Suprapubic skin (tissue), 3 donors: ENCODE measurements at regions not wholly inside any gene's neighbourhood (a gene's known extent, or its start where the extent isn't known, plus 50 kb on each side); places are given as distances from the start of the nearest gene placed in this dataset.

Experiments
- CTCF ChIP-seq, 2 donors: fragments of 200-600 bp in 1 of 2; fragments of 450-650 bp in 1 of 2; sonication (generic) in 1 of 2; IDR thresholded peaks; one replicate each; pipeline ENCODE4 v1.5.1; 2016 to 2019; ENCODE audit warnings: antibody characterized with exemption in 2 of 2, mild to moderate bottlenecking in 1 of 2, moderate library complexity in 1 of 2
- POLR2AphosphoS5 ChIP-seq, 3 donors: sonication (generic); formaldehyde crosslinking; IDR thresholded peaks; one replicate each; pipeline ENCODE4 v1.6.1; 2017; ENCODE audit warnings: antibody characterized with exemption in 3 of 3

GRCh38 chr5:176747670-176748072, 62.7 kb upstream of the UNC5A start:
- TF ChIP-seq CTCF (IDR thresholded peaks at IDR 0.05), result no peak
- TF ChIP-seq POLR2AphosphoS5 (IDR thresholded peaks at IDR 0.05), result no peak
